Activated CD4-positive, alpha-beta T cell treated with anti-CD3 and anti-CD28 coated beads, Interleukin-2, amount 50 U/mL, for 16 hours (primary cell): ENCODE measurements at regions not wholly inside any gene's neighbourhood (a gene's known extent, or its start where the extent isn't known, plus 50 kb on each side); places are given as distances from the start of the nearest gene placed in this dataset.
"Not testable (repeated sequence)": the region's sequence is repeated elsewhere in the genome, so short reads cannot be mapped to it uniquely, and the experiment has no call there.

Experiments
- DNase-seq: peaks from one replicate; pipeline ENCODE4 v3.0.0-alpha.2; 2020

DNA sequence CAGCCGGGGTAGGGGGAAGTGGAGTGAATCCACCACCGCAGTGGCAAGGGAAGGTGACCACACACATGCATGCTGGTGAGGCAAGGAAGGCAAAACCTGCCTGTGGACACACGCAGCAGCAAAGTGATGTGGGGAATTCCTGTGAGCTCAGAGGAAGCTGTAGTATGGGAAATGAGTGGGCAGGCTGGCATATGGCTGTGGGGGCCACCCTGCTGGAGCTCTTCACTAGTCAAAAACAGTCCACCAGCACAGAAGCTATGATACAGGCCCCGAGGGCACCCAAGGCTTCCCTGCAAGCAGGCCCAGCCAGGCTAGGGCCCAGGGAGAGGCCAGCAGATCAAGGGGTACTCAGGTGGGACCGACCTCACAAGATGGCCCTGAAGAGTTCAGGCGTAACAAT, 239.1 kb downstream of the CHM start:
- DNase-seq: no peak

DNA sequence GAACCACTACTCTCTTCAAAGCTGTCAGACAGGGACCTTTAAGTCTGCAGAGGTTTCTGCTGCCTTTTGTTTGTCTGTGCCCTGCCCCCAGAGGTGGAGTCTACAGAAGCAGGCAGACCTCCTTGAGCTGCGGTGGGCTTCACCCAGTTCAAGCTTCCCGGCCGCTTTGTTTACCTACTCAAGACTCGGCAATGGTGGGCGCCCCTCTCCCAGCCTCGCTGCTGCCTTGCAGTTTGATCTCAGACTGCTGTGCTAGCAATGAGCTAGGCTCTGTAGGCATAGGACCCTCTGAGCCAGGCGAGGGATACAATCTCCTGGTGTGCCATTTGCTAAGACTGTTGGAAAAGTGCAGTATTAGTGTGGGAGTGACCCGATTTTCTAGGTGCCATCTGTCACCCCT, 275.0 kb downstream of the CHM start:
- not testable (repeated sequence) for DNase-seq

DNA sequence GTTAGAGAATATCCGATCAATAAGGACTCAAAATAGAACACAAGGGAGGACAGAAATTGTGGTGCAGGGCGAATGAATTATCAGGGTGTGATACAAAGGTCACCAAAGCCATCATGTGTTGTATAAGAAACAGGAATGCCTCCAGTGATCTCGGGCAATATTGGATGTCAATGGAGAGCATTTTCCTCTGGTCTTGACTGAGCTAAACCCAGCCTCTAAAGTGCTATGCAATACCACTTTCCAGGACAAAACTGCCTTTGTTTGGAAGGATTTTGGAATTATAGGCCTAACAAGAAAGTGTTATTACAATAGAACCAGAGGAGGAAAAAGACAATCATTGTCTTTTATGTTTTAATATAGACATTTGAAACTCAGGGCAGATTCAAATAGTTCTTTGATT, 281.7 kb downstream of the CHM start:
- DNase-seq: no peak

DNA sequence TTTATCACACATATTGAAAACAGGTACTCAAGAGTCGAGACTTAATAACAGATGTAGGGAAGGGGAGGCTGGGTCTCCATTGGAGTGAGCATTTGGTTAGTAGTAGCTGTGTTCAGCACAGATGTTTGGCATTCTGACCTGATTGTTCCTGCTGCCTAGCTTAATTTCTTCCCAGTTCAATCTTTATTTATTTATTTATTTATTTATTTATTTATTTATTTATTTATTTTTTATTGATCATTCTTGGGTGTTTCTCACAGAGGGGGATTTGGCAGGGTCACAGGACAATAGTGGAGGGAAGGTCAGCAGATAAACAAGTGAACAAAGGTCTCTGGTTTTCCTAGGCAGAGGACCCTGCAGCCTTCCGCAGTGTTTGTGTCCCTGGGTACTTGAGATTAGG, 324.3 kb downstream of the CHM start:
- DNase-seq: not testable (repeated sequence)

DNA sequence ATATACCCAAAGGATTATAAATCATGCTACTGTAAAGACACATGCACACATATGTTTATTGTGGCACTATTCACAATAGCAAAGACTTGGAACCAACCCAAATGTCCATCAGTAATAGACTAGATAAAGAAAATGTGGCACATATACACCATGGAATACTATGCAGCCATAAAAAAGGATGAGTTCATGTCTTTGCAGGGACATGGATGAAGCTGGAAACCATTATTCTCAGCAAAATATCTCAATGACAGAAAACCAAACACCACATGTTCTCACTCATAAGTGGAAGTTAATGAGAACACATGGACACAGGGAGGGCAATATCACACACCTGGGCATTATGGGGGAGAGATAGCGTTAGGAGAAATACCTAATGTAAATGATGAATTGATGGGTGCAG, 323.8 kb upstream of the POF1B start:
- not testable (repeated sequence) for DNase-seq

DNA sequence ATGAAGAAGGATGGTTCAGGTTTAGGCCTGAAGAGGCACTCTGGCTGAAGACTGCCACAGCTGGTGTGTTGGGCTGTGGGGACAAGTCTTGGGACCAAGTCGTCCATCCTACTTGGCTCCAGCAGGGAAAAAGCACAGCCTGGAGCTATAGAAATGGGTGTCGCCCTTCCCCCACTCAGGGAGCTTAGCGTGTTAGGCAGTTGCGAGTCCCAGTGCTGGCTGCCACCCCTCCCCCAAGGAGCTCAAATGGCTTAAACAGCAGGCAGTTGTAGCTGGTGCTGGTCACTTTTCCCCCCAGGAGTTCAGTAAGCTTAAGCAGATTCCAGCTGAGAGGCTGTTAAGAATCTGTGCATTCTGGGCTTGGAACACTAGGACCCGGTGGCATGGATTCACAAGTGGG, 319.5 kb upstream of the POF1B start:
- DNase-seq: no peak

DNA sequence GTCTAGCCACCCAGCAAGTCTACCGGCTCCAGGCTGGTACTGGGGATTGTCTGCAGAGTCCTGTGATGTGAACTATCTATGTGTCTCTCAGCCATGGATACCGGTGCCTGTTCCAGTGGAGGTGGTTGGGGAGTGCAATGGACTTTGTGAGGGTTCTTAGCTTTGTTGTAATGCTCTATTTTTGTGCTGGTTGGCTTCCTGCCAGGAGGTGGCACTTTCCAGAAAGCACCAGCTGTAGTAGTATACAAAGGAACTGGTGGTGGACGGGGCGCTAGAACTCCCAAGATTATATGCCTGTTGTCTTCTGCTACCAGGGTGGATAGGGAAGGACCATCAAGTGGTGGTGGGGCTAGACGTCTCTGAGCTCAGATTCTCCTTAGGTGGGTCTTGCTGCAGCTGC, 306.4 kb upstream of the POF1B start:
- DNase-seq: no peak

DNA sequence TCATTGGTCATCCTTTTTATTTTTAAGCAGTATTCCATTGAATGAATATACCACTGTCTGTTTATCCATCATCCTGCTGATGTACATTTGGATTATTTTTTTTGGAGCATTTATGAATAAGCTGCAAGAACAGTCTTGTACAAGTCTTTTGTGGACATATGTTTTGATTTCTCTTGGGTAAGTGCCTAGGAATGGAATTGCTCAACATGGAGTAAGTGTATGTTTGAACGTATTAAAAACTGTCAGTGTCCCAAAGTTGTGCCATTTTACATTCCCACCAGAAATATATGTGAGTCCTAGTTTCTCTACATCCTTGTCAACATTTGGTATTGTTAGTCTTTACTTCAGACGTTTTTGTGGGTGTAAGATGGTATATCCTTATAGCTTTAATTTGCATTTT, 287.0 kb upstream of the POF1B start:
- no peak for DNase-seq

DNA sequence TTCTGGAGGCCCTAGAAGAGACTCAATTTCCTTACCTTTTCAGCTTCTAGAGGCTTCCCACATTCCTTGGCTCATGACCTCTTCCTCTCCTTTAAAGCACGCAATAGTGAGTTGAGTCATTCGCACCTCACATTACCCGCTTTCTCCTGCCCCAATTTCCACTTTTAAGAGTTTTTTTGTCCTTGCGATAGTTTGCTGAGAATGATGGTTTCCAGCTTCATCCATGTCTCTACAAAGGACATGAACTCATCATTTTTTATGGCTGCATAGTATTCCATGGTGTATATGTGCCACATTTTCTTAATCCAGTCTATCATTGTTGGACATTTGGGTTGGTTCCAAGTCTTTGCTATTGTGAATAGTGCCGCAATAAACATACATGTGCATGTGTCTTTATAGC, 284.5 kb upstream of the POF1B start:
- DNase-seq: not testable (repeated sequence)

DNA sequence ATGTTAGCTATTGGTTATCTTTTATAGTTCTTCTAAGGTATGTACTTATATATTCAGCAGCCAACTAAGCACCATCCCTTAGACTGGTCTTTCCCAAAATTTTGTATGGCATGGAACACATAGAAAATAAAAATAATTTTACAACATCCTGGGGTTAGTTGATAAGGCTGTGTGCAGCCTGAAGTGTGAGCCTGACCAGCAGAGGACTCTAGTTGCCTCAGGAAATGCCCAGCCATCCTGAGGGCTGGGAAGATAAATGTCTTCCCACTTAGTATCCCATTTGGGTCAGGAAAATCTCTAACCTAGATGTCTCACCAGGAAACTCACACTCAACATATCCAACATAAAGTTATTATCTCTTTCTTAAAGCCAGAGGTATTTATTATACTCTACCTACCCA, 251.4 kb upstream of the POF1B start:
- no peak for DNase-seq

DNA sequence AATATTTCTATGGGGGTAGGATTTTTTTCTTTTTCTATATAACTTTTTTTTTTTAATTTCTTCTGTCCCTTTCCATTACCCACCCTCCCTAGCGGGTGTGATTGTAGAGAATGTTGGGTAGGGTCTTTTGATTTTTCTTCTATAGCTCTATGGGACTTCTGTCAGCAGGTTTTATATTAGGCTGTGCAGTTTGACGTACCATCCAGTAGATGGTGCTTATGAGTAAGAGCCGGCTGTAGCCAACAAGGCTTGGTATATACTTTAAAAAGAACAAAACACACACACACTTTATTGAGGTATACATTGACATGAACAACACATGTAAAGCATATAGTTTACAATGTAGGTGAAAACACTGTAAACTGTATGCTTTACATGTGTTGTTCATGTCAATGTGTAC, 247.9 kb upstream of the POF1B start:
- peak; percentile 5 for DNase-seq

DNA sequence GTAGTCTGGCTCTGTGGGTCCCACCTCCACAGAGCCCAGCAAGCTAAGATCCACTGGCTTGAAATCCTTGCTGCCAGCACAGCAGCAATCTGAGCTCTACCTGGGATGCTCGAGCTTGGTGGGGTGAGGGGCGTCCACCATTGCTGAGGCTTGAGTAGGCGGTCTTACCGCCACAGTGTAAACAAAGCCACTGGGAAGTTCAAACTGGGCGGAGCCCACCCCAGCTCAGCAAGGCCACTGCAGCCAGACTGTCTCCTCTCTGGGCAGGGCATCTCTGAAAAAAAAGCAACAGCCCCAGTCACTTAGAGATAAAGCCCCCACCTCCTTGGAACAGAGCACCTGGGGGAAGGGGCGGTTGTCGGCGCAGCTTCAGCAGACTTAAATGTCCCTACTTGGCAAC, 243.2 kb upstream of the POF1B start:
- DNase-seq: no peak

DNA sequence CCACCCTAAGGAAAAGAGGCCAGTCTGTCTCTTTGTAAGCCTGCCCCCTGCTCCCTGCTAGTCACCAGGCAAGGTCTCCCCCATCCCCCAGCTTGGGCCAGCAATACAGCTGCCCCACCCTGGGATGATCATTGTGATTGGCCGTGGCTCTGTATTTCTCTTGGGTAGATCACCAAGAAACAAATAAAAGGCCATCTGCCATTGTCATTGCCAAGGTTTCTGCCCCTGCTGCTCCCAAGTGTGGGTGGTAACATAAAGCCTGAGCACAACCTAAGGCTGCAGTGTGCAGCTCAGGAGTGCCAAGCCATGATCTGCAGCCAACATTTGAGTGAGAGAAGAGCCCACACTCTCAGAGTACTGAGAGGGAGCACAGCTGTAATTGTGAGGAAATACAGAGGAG, 241.0 kb upstream of the POF1B start:
- no peak for DNase-seq

DNA sequence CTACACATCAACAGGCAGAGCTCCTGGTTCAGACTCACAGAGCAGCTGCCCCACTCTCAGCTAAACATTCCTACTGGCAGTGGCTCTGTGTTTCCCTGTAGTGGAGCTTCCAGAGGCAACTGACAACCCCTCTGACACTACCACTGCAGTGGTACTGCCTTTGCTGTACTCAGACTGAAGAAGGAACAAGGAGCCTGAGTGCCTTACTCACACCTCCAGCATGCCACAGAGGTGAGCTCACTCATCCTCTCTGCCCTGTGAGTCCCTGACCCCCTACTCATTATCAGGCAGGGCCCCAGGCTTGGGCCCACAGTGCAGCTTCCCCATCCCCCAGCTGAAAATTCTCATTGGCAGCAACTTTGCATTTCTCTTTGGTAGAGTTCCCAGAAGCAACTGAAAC, 240.5 kb upstream of the POF1B start:
- no peak for DNase-seq

DNA sequence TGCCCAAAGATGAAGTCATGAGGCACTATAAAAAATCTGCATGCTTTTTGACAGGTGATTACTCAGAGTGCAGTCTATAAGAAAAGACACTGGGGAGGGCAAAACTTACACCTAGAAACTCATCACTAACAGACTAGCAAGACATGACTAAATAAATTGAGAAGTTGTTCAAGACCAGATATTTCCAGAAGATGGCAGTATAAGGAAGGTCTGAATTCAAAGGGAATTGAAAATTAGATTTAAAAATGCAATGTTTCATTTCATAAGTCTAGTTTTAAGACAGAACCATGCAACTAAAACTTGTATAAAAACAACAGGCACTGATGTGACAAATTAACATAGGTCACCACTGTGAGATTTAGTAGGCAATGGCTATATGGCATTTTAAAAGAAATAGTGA, 232.5 kb upstream of the POF1B start:
- DNase-seq: peak; percentile 2

DNA sequence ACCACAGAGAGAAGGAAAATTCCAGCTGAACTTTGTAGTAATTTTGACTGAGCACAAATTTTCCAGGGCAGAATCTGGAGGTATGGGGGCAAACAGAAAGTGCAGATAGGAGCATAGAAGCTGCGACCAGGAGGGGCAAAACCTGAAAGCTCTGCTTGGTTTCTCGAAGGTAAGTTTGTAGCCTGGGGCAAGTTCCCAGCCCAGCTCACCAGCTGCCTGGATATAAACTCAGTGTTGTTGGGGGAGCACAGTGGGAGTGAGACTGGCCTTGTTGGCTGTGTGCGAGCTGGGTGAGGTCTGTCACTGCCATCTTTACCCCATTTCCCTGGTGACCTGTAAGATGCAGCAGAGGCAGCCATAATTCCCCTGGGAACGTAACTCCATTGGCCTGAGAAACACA, 213.5 kb upstream of the POF1B start:
- no peak for DNase-seq

DNA sequence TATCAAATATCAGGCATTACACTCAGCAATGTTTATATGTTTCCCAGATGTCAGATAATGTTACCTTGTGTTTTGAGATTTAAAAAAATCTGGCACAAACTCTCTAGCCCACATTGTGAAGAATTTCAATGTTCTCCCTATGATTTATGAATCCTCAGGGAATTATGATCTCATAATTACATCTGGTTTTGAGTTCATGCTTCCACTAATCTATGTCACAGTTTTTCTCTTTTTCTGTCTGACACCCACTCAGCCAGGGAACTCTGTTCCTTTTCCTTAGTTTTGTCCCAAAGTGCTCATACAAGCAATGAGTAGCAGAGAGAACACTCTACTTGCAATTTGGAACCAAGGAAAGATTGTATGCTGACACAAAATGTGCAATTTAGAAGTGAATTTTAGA, 212.1 kb upstream of the POF1B start:
- DNase-seq: no peak

DNA sequence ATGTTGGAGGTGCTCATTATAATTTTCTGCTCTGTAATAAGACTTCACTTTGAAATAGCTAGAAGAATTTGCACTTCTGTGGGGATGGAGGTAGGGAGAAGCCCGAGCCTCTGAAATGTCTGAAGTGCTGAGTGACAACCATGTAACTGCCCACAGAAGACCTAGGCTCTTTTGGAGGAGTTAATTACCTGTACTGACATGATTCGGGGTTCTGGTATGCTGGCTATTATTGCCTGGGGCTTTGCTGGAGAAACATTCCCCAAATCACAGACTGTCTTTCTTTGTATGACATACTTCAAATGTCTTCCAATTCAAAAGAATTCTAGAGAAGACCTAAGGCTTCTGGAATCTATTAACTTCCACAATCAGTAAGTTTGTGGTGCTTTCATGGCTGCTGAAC, 211.2 kb upstream of the POF1B start:
- no peak for DNase-seq

DNA sequence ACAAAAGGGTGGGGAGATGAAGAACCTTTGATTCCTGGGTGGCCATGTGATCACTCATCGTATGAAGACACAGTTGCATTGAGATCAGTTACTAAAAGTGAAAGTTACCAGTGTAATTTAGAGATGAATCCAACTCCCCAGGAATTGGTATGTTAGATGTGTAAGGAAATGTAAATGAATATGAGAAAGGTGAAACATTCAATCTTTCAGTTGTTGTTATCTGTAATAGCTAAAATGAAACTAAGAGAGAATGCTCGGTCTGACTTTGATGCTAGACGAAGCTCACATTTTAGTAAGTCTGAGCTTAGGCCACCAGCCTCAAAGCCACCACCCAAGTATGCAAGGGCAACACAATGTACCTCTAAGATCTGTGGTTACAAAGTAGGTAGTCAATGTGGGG, 194.3 kb upstream of the POF1B start:
- DNase-seq: peak; percentile 58

DNA sequence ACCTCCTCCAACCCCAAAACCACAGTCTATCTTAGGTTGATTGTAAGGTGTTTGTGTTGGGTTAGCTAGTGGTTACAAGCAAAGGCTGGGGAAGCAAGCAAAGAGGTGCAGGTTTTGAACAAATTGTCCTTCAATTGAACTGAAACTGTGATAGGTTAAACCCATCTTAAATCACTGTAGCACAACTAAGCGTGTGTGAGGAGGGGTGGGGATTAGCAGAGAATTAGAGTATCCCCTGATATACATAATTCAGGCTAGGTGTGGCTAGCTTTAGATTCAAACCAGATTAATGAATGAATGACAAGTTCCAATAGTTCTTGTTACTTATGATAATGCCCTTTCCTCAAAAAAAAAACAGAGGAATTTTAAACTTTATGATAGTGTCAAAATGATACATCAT, 191.0 kb upstream of the POF1B start:
- no peak for DNase-seq

DNA sequence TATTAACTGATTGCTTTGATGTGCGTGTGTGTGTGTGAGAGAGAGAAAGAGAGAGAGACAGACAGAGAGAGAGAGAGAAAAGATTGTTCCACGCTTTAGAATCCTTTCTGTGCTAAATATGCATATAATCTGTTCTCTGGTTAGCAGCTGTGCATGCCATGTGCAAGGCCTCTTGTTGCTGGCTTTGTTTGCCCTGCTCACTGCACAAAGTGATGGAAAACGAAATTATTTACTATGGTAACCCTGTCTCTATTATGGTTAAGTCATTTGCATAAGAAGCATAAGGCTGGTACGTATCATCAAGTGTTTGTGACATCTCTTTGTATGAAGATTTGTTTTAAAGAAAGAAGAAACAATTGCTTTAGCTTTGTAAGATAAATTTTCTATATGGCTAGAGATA, 190.2 kb upstream of the POF1B start:
- no peak for DNase-seq

DNA sequence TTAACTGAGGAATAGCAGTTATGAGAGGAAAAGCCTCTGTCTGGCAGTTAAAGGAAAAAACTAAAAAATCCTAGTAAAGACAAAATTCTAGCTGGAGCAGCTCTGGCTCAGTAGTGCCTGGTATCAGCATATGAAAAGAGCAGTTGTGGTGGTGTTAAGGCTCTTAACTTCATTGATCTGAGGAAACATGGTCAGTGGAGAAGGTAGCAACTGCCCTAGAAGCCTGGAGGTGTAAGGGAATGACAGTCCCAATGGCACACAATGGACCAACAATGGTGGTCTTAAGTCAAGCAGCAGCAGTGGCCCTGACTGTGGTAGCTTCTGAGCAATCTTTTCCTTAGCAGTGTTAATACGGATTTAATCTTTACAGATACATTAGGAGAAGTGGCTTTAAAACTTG, 189.6 kb upstream of the POF1B start:
- DNase-seq: no peak

DNA sequence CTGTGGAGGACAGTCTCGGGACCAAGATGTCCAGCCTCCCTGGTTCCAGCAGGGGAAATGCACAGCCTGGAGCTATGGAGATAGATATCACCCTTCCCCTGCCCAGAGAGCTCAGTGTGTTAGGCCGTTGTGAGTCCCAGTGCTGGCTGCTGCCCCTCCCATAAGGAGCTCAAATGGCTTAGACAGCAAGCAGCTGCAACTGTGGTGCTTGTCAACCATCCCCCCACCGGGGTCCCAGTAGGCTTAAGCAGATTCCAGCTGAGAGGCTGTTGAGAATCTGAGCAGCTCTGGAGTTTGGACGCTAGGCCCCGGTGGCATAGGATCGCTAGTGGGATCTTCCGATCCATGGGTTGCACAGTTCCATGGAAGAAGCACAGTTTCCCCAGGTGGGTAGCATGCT, 181.8 kb upstream of the POF1B start:
- DNase-seq: no peak

DNA sequence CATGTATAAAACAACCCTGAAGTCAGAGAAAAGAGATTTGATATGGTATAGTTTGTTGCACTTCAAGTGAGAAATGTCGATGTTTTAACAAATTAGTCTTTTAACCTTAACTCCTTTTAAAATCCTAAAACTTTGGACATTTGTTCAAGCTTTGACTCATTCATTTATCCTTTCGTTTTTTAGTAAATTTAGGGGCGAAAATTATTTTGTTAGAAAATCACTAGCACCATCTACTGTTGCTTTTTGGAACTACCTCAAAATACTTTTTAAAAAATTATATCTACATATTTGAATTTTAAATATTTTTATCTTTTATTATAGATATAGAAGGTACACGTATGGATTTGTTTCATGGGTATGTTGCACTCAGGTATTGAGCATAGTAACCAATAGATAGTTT, 165.1 kb upstream of the POF1B start:
- DNase-seq: no peak

DNA sequence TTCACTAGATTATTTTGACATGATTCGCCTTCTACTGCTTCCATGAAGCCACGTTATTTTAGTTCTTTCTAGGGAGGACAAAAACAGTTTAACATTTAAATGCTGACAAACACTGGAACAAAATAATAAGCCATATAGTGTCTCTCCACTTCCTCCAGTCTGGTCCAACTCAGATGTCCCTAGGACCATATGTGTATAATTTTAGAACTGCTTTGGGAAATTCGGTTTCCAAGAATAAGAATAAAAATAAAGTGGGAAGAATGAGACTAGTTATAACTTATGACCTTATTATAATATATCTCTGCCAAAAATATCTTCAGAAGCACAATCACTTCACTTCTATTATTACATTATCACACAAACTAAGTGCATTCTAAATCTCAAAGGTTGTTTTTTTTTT, 164.4 kb upstream of the POF1B start:
- DNase-seq: no peak

DNA sequence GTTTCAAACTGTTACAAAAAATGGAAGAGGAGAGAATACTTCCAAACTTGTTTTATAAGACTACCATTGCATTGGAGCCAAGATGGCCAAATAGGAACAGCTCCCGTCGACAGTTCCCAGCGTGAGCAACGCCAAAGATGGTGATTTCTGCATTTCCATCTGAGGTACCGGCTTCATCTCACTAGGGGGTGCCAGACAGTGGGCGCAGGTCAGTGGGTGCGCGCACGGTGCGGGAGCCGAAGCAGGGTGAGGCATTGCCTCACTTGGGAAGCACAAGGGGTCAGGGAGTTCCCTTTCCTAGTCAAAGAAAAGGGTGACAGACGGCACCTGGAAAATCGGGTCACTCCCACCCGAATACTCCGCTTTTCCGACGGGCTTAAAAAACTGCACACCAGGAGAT, 149.7 kb upstream of the POF1B start:
- not testable (repeated sequence) for DNase-seq
